Naive B cell (primary cell): ENCODE measurements at regions not wholly inside any gene's neighbourhood (a gene's known extent, or its start where the extent isn't known, plus 50 kb on each side); places are given as distances from the start of the nearest gene placed in this dataset.
A peak's percentile ranks its signal among the peaks of the same experiment; 100 is the strongest.

Source experiments
- ATAC-seq, 2 donors: fragments of 150-1000 bp; cut with Tn5 transposase; 2 replicates each; pipeline ENCODE4 v1.10.0; 2021; ENCODE audit warnings: low read depth in 2 of 2, mild to moderate bottlenecking in 2 of 2, moderate library complexity in 2 of 2
- DNase-seq: peaks from one replicate; pipeline ENCODE4 v3.0.0; 2022
- H3K27ac Mint-ChIP-seq, 6 donors: one replicate each; pipeline ENCODE4 v1.8.0; 2020 to 2022; ENCODE audit warnings: mild to moderate bottlenecking in 6 of 6, mixed read lengths in 6 of 6, moderate library complexity in 5 of 6, inconsistent platforms in 2 of 6
- H3K27me3 Mint-ChIP-seq, 3 donors: one replicate each; pipeline ENCODE4 v1.8.0; 2021 to 2022; ENCODE audit warnings: mixed read lengths in 3 of 3, mild to moderate bottlenecking in 1 of 3
- H3K36me3 Mint-ChIP-seq, 2 donors: one replicate each; pipeline ENCODE4 v1.8.0; 2020 to 2022; ENCODE audit warnings: mixed read lengths in 2 of 2, inconsistent platforms in 1 of 2, mild to moderate bottlenecking in 1 of 2
- H3K4me1 Mint-ChIP-seq, 3 donors: one replicate each; pipeline ENCODE4 v1.8.0; 2020 to 2022; ENCODE audit warnings: mixed read lengths in 3 of 3, inconsistent platforms in 1 of 3, mild to moderate bottlenecking in 1 of 3, moderate library complexity in 1 of 3
- H3K4me3 Mint-ChIP-seq, 8 donors: one replicate each; pipeline ENCODE4 v1.8.0; 2020 to 2022; ENCODE audit warnings: mild to moderate bottlenecking in 8 of 8, mixed read lengths in 8 of 8, moderate library complexity in 8 of 8, inconsistent platforms in 2 of 8
- H3K9me3 Mint-ChIP-seq, 7 donors: one replicate each; pipeline ENCODE4 v1.8.0; 2020 to 2022; ENCODE audit warnings: mixed read lengths in 7 of 7, mild to moderate bottlenecking in 5 of 7, inconsistent platforms in 2 of 7, moderate library complexity in 1 of 7

- no peak for DNase-seq
- no peak overlapping the region for H3K4me3 Mint-ChIP-seq
Observed at GRCh38 chr22:49616356-49617231, 211.1 kb downstream of the BRD1 start.

GRCh38 chr22:49614966-49615965, 212.4 kb downstream of the BRD1 start:
- Mint-ChIP-seq H3K4me3 (no peak overlapping the region), H3K9me3 (peaks cover 0 to 10% (median 5%) of the 10 kb centered on the region in 7 donors), H3K27me3 (no peaks in the 10 kb centered on the region), H3K36me3 (peaks cover 9 to 12% of the 10 kb centered on the region in 2 donors), H3K4me1 (peaks cover 2 to 9% (median 8%) of the 10 kb centered on the region in 3 donors), H3K27ac (no peak overlapping the region)
- DNase-seq (no peak), ATAC-seq (no peak)

More at GRCh38 chr22:49616356-49617231, 211.1 kb downstream of the BRD1 start:
- no peaks in the 10 kb centered on the region for H3K27me3 Mint-ChIP-seq
- no peak for ATAC-seq
- no peak overlapping the region for H3K27ac Mint-ChIP-seq
- peaks cover 2 to 9% (median 8%) of the 10 kb centered on the region in 3 donors for H3K4me1 Mint-ChIP-seq
- H3K9me3 Mint-ChIP-seq = peaks cover 0 to 10% (median 5%) of the 10 kb centered on the region in 7 donors
- H3K36me3 Mint-ChIP-seq = peaks cover 9 to 12% of the 10 kb centered on the region in 2 donors

GRCh38 chr22:49613511-49614270, 214.0 kb downstream of the BRD1 start:
- Mint-ChIP-seq H3K36me3 (peaks cover 9 to 12% of the 10 kb centered on the region in 2 donors), H3K9me3 (peaks cover 0 to 10% (median 5%) of the 10 kb centered on the region in 7 donors), H3K4me3 (no peak overlapping the region), H3K27ac (peak overlapping the region in 1 of 6 donors; percentile 33), H3K4me1 (peaks cover 2 to 9% (median 5%) of the 10 kb centered on the region in 3 donors), H3K27me3 (no peaks in the 10 kb centered on the region)
- DNase-seq (no peak), ATAC-seq (no peak)

GRCh38 chr22:49613108-49613507, 214.6 kb downstream of the BRD1 start:
- Mint-ChIP-seq H3K36me3 (peaks cover 9 to 12% of the 10 kb centered on the region in 2 donors), H3K4me1 (peaks cover 0 to 9% (median 1%) of the 10 kb centered on the region in 3 donors), H3K27me3 (no peaks in the 10 kb centered on the region), H3K9me3 (peaks cover 0 to 10% (median 5%) of the 10 kb centered on the region in 7 donors), H3K27ac (no peak overlapping the region), H3K4me3 (peak overlapping the region in 2 of 8 donors; percentile 41 to 68)
- DNase-seq = no peak
- ATAC-seq = no peak

GRCh38 chr22:49609207-49609876, 218.3 kb downstream of the BRD1 start:
- no peak for DNase-seq
- Mint-ChIP-seq H3K36me3 (peaks cover 25 to 30% of the 10 kb centered on the region in 2 donors), H3K4me1 (peaks cover 0 to 5% (median 0%) of the 10 kb centered on the region in 3 donors), H3K27me3 (no peaks in the 10 kb centered on the region), H3K27ac (no peak overlapping the region), H3K4me3 (no peak overlapping the region), H3K9me3 (peaks cover 11 to 23% (median 15%) of the 10 kb centered on the region in 7 donors)
- no peak for ATAC-seq

GRCh38 chr22:49608660-49609059, 219.0 kb downstream of the BRD1 start:
- peaks cover 11 to 30% (median 21%) of the 10 kb centered on the region in 7 donors for H3K9me3 Mint-ChIP-seq
- ATAC-seq = no peak

GRCh38 chr22:49608228-49608627, 219.4 kb downstream of the BRD1 start:
- Mint-ChIP-seq H3K36me3 (peaks cover 33 to 38% of the 10 kb centered on the region in 2 donors), H3K9me3 (peaks cover 11 to 33% (median 23%) of the 10 kb centered on the region in 7 donors), H3K4me3 (no peak overlapping the region), H3K27me3 (no peaks in the 10 kb centered on the region), H3K27ac (no peak overlapping the region), H3K4me1 (peaks cover 0 to 4% (median 0%) of the 10 kb centered on the region in 3 donors)
- DNase-seq (no peak), ATAC-seq (no peak)

More at GRCh38 chr22:49608660-49609059, 219.0 kb downstream of the BRD1 start:
- H3K4me1 Mint-ChIP-seq = peaks cover 0 to 5% (median 0%) of the 10 kb centered on the region in 3 donors
- no peaks in the 10 kb centered on the region for H3K27me3 Mint-ChIP-seq
- no peak for DNase-seq
- H3K27ac Mint-ChIP-seq = no peak overlapping the region
- peaks cover 32 to 37% of the 10 kb centered on the region in 2 donors for H3K36me3 Mint-ChIP-seq
- H3K4me3 Mint-ChIP-seq = no peak overlapping the region

- H3K27ac Mint-ChIP-seq = no peak overlapping the region
- no peaks in the 10 kb centered on the region for H3K4me1 Mint-ChIP-seq
- peaks cover 30 to 38% of the 10 kb centered on the region in 2 donors for H3K36me3 Mint-ChIP-seq
- ATAC-seq = no peak
- no peaks in the 10 kb centered on the region for H3K27me3 Mint-ChIP-seq
- no peak for DNase-seq
- H3K9me3 Mint-ChIP-seq = peaks cover 11 to 29% (median 20%) of the 10 kb centered on the region in 7 donors
- no peak overlapping the region for H3K4me3 Mint-ChIP-seq
Observed at GRCh38 chr22:49607821-49608220, 219.9 kb downstream of the BRD1 start.

- Mint-ChIP-seq H3K27me3 (no peaks in the 10 kb centered on the region), H3K4me3 (no peak overlapping the region), H3K36me3 (peaks cover 26 to 38% of the 10 kb centered on the region in 2 donors), H3K9me3 (peaks cover 11 to 27% (median 16%) of the 10 kb centered on the region in 7 donors), H3K27ac (no peak overlapping the region), H3K4me1 (no peaks in the 10 kb centered on the region)
- DNase-seq = no peak
- ATAC-seq = no peak
Observed at GRCh38 chr22:49606562-49607290, 220.9 kb downstream of the BRD1 start.

- Mint-ChIP-seq H3K27ac (peak overlapping the region in 1 of 6 donors; percentile 40), H3K9me3 (peaks cover 11 to 27% (median 16%) of the 10 kb centered on the region in 7 donors), H3K27me3 (no peaks in the 10 kb centered on the region), H3K4me3 (no peak overlapping the region), H3K36me3 (peaks cover 26 to 38% of the 10 kb centered on the region in 2 donors), H3K4me1 (no peaks in the 10 kb centered on the region)
- ATAC-seq (no peak), DNase-seq (no peak)
Observed at GRCh38 chr22:49604732-49605302, 222.9 kb downstream of the BRD1 start.

- Mint-ChIP-seq H3K4me1 (no peaks in the 10 kb centered on the region), H3K27me3 (no peaks in the 10 kb centered on the region), H3K27ac (no peak overlapping the region), H3K4me3 (no peak overlapping the region), H3K36me3 (peaks cover 26 to 38% of the 10 kb centered on the region in 2 donors), H3K9me3 (peaks cover 11 to 27% (median 16%) of the 10 kb centered on the region in 7 donors)
- ATAC-seq (no peak), DNase-seq (no peak)
Observed at GRCh38 chr22:49603016-49603415, 224.7 kb downstream of the BRD1 start.
